K562 (cell line): ENCODE measurements at regions not wholly inside any gene's neighbourhood (a gene's known extent, or its start where the extent isn't known, plus 50 kb on each side); places are given as distances from the start of the nearest gene placed in this dataset.

Experiments used
- BRD4 ChIP-seq: fragments of 200-600 bp; sonication (generic); IDR thresholded peaks from 2 replicates; pipeline ENCODE4 v1.6.1; 2017; ENCODE audit warnings: inconsistent platforms
- CREM ChIP-seq: IDR thresholded peaks from 2 replicates; pipeline ENCODE4 v1.6.1; 2014; ENCODE audit warnings: antibody characterized with exemption, low read depth
- ETV1 ChIP-seq: fragments of 450-650 bp; conservative IDR thresholded peaks from 2 replicates; pipeline ENCODE4 v1.6.1; 2016; ENCODE audit warnings: missing genetic modification characterization, control low read depth, low read depth, missing compliant biosample characterization
- FOXA3 ChIP-seq, 2 experiments: fragments of 450-650 bp in 1 of 2; sonication (generic) in 1 of 2; formaldehyde crosslinking; IDR thresholded peaks in 1 of 2; conservative IDR thresholded peaks in 1 of 2; 2 replicates each; pipeline versions ENCODE4 v1.4.0 to v1.8.0; 2020 to 2022; ENCODE audit warnings: mild to moderate bottlenecking in 2 of 2, missing genetic modification reagents in 1 of 2
- FOXO4 ChIP-seq: fragments of 450-650 bp; formaldehyde crosslinking; IDR thresholded peaks from 2 replicates; pipeline ENCODE4 v1.4.0; 2020; ENCODE audit warnings: mild to moderate bottlenecking, moderate library complexity
- HMG20B ChIP-seq: fragments of 250-450 bp; sonication (Bioruptor Pico); IDR thresholded peaks from 2 replicates; pipeline ENCODE4 v1.5.0; 2021; ENCODE audit warnings: mild to moderate bottlenecking
- HNRNPLL ChIP-seq: fragments of 200-400 bp; formaldehyde crosslinking; IDR thresholded peaks from 2 replicates; pipeline ENCODE4 v1.6.1; 2017; ENCODE audit warnings: low read length, low read depth, mild to moderate bottlenecking; ENCODE audit not compliant: poor library complexity, severe bottlenecking
- ILK ChIP-seq: fragments of 450-650 bp; IDR thresholded peaks from 2 replicates; pipeline ENCODE4 v1.6.1; 2016; ENCODE audit warnings: missing genetic modification characterization, low read depth, mild to moderate bottlenecking, missing compliant biosample characterization, moderate library complexity, borderline replicate concordance
- NFYB ChIP-seq: IDR thresholded peaks from 2 replicates; pipeline ENCODE4 v1.6.1; 2011; ENCODE audit warnings: mild to moderate bottlenecking, moderate library complexity; ENCODE audit not compliant: insufficient read length; ENCODE audit errors: extremely low read depth
- SIRT6 ChIP-seq: IDR thresholded peaks from one replicate; pipeline ENCODE4 v1.6.1; 2012; ENCODE audit warnings: low read depth, mild to moderate bottlenecking, control low read depth, inconsistent platforms, low read length, moderate library complexity
- TEAD4 ChIP-seq, 2 experiments: sonication (generic) in 1 of 2; formaldehyde crosslinking in 1 of 2; IDR thresholded peaks; 2 replicates each; pipeline versions ENCODE4 v1.6.1 to v1.8.0; 2012 to 2022; ENCODE audit warnings: borderline replicate concordance in 1 of 2, inconsistent platforms in 1 of 2, low read length in 1 of 2, mild to moderate bottlenecking in 1 of 2, missing genetic modification reagents in 1 of 2
- TRIM24 ChIP-seq, 2 experiments: fragments of 450-650 bp; IDR thresholded peaks; 2 replicates each; pipeline ENCODE4 v1.6.1; 2016
- XRCC3 ChIP-seq: fragments of 450-650 bp; IDR thresholded peaks from 2 replicates; pipeline ENCODE4 v1.6.1; 2017; ENCODE audit warnings: mild to moderate bottlenecking, moderate library complexity
- ZBTB8A ChIP-seq: fragments of 450-650 bp; IDR thresholded peaks from 2 replicates; pipeline ENCODE4 v1.6.1; 2018; ENCODE audit warnings: mild to moderate bottlenecking, moderate library complexity; ENCODE audit not compliant: partially characterized antibody
- ZNF133 ChIP-seq: fragments of 250-450 bp; sonication (Bioruptor Pico); IDR thresholded peaks from 2 replicates; pipeline ENCODE4 v1.4.0; 2020; ENCODE audit warnings: mild to moderate bottlenecking
- ZNF280B ChIP-seq: fragments of 250-450 bp; sonication (Bioruptor Pico); IDR thresholded peaks from 2 replicates; pipeline ENCODE4 v1.5.1; 2021; ENCODE audit warnings: mild to moderate bottlenecking
- ZZZ3 ChIP-seq: fragments of 450-650 bp; IDR thresholded peaks from 2 replicates; pipeline ENCODE4 v1.6.1; 2016; ENCODE audit warnings: antibody characterized with exemption, mild to moderate bottlenecking, moderate library complexity
- TF ChIP-seq, protein P1 (sequence below): fragments of 250-450 bp; sonication (Bioruptor Pico); IDR thresholded peaks from 2 replicates; pipeline ENCODE4 v1.8.0; 2022; ENCODE audit warnings: inconsistent platforms, mild to moderate bottlenecking, moderate library complexity, borderline replicate concordance
- TF ChIP-seq, protein P2 (sequence below): fragments of 250-450 bp; sonication (Bioruptor Pico); IDR thresholded peaks from 2 replicates; pipeline ENCODE4 v1.4.0; 2020; ENCODE audit warnings: mild to moderate bottlenecking
- TF ChIP-seq, protein P3 (sequence below): IDR thresholded peaks from 2 replicates; pipeline ENCODE4 v1.6.1; 2011; ENCODE audit warnings: borderline replicate concordance, low read depth, mild to moderate bottlenecking, moderate library complexity, low read length; ENCODE audit not compliant: insufficient read depth, poor library complexity, severe bottlenecking

DNA sequence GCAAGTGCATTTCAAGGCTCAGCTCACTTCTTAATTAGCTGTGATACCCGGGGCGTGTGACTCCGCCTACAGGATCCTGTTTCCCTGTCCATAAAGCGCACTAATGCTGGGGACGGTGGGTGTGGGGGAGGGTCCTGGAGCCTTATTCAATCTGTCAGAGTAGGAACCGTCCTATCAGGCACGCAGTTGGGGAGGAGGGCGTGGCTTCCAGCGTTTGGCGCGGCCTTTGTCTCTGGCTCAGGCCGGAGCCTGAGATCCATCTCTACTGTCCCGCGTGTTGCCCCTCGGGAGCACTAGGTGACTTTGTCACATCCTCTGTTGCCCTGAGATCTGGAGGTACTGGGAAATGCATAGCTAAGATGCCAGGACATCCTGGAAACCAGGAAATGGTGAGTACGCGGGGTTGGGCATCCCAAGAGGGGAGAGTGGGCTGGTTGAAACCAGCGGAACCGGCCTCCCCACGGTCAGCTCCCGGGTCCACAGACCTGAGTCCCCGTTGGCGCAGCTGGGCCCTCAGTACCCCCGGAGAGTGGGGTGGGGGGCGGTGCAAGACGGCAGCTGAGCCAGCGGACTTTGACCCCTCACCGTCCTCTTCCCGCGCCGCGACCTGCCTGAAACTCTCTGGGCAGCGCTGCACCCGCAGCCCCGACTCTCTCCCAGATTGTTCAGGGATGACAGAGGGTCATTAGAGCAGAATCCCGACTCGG, 104.4 kb upstream of the ZNF92 start (continued):
- TF ChIP-seq, protein P1, sequence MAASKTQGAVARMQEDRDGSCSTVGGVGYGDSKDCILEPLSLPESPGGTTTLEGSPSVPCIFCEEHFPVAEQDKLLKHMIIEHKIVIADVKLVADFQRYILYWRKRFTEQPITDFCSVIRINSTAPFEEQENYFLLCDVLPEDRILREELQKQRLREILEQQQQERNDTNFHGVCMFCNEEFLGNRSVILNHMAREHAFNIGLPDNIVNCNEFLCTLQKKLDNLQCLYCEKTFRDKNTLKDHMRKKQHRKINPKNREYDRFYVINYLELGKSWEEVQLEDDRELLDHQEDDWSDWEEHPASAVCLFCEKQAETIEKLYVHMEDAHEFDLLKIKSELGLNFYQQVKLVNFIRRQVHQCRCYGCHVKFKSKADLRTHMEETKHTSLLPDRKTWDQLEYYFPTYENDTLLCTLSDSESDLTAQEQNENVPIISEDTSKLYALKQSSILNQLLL: no peak
- TF ChIP-seq ZZZ3 (peak; percentile 56; the same call in 1 of the 2 replicates), FOXA3 (CRISPR knock-in tag; conservative IDR thresholded peaks at IDR 0.05 in 1 of 2, IDR thresholded peaks at IDR 0.05 in 1 of 2) (no peak; a peak in 1 of 4 replicates), TRIM24 (IDR thresholded peaks at IDR 0.05) (no peak), ZBTB8A (no peak), CREM (peak; percentile 73), BRD4 (no peak), ILK (no peak), HMG20B (no peak), SIRT6 (no peak), ETV1 (tag) (no peak), XRCC3 (no peak), ZNF280B (CRISPR knock-in tag) (no peak), ZNF133 (CRISPR knock-in tag) (no peak), FOXO4 (no peak), NFYB (no peak), HNRNPLL (no peak), TEAD4 (IDR thresholded peaks at IDR 0.05; ENCODE audit: low read length) (no peak), TEAD4 (CRISPR knock-in tag; IDR thresholded peaks at IDR 0.05; ENCODE audit: borderline replicate concordance) (no peak)
- TF ChIP-seq, protein P2, sequence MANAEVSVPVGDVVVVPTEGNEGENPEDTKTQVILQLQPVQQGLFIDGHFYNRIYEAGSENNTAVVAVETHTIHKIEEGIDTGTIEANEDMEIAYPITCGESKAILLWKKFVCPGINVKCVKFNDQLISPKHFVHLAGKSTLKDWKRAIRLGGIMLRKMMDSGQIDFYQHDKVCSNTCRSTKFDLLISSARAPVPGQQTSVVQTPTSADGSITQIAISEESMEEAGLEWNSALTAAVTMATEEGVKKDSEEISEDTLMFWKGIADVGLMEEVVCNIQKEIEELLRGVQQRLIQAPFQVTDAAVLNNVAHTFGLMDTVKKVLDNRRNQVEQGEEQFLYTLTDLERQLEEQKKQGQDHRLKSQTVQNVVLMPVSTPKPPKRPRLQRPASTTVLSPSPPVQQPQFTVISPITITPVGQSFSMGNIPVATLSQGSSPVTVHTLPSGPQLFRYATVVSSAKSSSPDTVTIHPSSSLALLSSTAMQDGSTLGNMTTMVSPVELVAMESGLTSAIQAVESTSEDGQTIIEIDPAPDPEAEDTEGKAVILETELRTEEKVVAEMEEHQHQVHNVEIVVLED (CRISPR knock-in tag): no peak
- TF ChIP-seq, protein P3, sequence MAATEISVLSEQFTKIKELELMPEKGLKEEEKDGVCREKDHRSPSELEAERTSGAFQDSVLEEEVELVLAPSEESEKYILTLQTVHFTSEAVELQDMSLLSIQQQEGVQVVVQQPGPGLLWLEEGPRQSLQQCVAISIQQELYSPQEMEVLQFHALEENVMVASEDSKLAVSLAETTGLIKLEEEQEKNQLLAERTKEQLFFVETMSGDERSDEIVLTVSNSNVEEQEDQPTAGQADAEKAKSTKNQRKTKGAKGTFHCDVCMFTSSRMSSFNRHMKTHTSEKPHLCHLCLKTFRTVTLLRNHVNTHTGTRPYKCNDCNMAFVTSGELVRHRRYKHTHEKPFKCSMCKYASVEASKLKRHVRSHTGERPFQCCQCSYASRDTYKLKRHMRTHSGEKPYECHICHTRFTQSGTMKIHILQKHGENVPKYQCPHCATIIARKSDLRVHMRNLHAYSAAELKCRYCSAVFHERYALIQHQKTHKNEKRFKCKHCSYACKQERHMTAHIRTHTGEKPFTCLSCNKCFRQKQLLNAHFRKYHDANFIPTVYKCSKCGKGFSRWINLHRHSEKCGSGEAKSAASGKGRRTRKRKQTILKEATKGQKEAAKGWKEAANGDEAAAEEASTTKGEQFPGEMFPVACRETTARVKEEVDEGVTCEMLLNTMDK: no peak
